GM20431 (cell line): ENCODE measurements at regions not wholly inside any gene's neighbourhood (a gene's known extent, or its start where the extent isn't known, plus 50 kb on each side); places are given as distances from the start of the nearest gene placed in this dataset.
"Not testable (repeated sequence)": the region's sequence is repeated elsewhere in the genome, so short reads cannot be mapped to it uniquely, and the experiment has no call there.

Experiments
- in situ Hi-C: fragments of 300-500 bp; cut with MseI, MboI; formaldehyde crosslinking; loops from one replicate; pipeline ENCODE4 v1.15.0; 2020; ENCODE audit warnings: low sequenced_read_pairs; ENCODE audit not compliant: unreplicated experiment

GRCh38 chr3:72165317-72165716, 380.4 kb upstream of the PROK2 start:
- in situ Hi-C loops, result no loop called here

- in situ Hi-C loops, result no loop called here
Measured at GRCh38 chr3:72164635-72164978, 379.7 kb upstream of the PROK2 start.

- in situ Hi-C loops, result no loop called here
Measured at GRCh38 chr3:72163809-72164634, 379.1 kb upstream of the PROK2 start.

- in situ Hi-C loops, result no loop called here
Measured at GRCh38 chr3:72162649-72163184, 377.8 kb upstream of the PROK2 start.

- in situ Hi-C loops, result no loop called here
Measured at GRCh38 chr3:72161881-72162595, 377.1 kb upstream of the PROK2 start.

- in situ Hi-C loops, result not testable (repeated sequence)
Measured at GRCh38 chr3:72161285-72161684, 376.3 kb upstream of the PROK2 start.

- in situ Hi-C loops, result no loop called here
Measured at GRCh38 chr3:72160351-72160750, 375.4 kb upstream of the PROK2 start.

- in situ Hi-C loops, result no loop called here
Measured at GRCh38 chr3:72159487-72159886, 374.5 kb upstream of the PROK2 start.

GRCh38 chr3:72158639-72159326, 373.8 kb upstream of the PROK2 start:
- in situ Hi-C loops, result no loop called here

- in situ Hi-C loops, result no loop called here
Measured at GRCh38 chr3:72157748-72158638, 373.0 kb upstream of the PROK2 start.

GRCh38 chr3:72155391-72156064, 370.6 kb upstream of the PROK2 start:
- in situ Hi-C loops, result no loop called here

GRCh38 chr3:72154391-72155335, 369.7 kb upstream of the PROK2 start:
- in situ Hi-C loops, result no loop called here

GRCh38 chr3:72153477-72154314, 368.7 kb upstream of the PROK2 start:
- in situ Hi-C loops, result no loop called here

GRCh38 chr3:72152551-72153476, 367.9 kb upstream of the PROK2 start:
- in situ Hi-C loops, result no loop called here

- in situ Hi-C loops, result no loop called here
Measured at GRCh38 chr3:72151465-72152238, 366.7 kb upstream of the PROK2 start.
